Activated naive CD4-positive, alpha-beta T cell treated with anti-CD3 and anti-CD28 coated beads, Interleukin-2, amount 50 U/mL, for 16 hours (primary cell): ENCODE measurements at regions not wholly inside any gene's neighbourhood (a gene's known extent, or its start where the extent isn't known, plus 50 kb on each side); places are given as distances from the start of the nearest gene placed in this dataset.
"Not testable (repeated sequence)": the region's sequence is repeated elsewhere in the genome, so short reads cannot be mapped to it uniquely, and the experiment has no call there.

ENCODE experiments used
- DNase-seq: peaks from one replicate; pipeline ENCODE4 v3.0.0-alpha.2; 2020

- DNase-seq = no peak
Measured at GRCh38 chr6:134778431-134778830, 171.5 kb downstream of the ALDH8A1 start.

DNA sequence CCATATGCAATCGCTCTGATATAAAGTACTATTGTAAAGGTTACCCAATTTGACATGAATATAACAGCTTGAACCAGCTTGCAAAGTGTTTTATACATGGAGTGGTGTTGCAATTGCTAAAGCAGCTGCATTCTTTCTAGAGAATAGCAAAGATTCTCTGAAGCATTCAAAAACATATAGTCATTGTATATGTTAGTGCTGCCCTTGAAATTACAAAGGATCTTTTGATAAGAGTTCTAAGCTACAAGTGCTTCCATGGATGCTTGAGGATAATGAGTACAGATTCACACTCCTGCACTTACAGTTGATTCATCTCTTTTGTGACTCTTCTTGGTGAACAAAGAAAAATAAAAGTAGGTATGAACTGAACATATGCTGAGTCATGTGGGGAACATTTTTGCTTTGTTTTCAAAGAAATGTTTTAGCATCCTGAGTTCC is 175.7 kb downstream of the ALDH8A1 start:
- no peak for DNase-seq

DNA sequence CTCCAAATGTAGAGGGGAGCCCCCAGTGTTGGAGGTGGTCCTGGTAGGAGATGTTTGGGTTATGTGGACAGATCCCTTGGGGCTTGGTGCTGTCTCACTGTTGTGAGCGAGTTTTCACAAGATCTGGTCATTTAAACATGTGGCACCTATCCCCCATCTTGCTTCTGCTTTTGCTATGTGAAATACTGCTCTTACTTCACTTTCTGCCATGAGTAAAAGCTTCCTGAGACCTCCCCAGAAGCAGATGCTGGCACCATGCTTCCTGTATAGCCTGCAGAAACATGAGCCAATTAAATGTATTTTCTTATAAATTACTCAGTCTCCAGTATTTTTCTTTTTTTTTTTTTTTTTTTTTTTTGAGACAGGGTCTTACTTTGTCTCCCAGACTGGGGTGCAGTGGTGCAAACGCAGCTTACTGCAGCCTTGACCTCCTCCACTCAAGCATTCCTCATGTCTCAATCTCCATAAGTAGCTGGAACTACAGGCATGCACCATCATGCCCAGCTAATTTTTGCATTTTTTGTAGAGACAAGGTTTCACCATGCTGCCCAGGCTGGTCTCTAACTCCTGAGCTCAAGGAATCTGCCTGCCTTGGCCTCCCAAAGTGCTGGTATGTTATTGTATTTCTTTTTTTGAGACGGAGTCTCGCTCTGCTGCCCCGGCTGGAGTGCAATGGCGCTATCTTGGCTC is 177.1 kb downstream of the ALDH8A1 start:
- no peak for DNase-seq

- no peak for DNase-seq
Measured at GRCh38 chr6:134768931-134769330, 181.0 kb downstream of the ALDH8A1 start.

GRCh38 chr6:134766497-134766896 is 183.4 kb downstream of the ALDH8A1 start:
- DNase-seq = no peak

DNA sequence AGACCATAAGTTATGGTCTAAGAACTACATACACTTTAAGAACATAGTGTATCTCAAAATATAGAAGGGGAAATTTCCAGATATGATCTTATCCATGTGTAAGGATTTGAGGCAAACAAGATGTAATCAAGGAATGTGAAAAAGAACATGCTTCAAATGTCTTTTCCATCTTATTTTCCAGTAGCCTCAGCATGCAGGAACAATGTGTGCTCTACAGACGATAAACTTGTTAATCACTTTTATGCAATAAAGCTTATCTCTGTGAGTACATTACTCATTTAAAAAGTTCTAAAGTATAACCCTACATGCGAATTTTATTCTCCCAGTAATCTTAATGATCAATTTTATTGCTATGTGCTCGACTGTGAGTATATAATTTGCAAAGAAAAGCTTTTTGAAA is 185.2 kb downstream of the ALDH8A1 start:
- no peak for DNase-seq

DNA sequence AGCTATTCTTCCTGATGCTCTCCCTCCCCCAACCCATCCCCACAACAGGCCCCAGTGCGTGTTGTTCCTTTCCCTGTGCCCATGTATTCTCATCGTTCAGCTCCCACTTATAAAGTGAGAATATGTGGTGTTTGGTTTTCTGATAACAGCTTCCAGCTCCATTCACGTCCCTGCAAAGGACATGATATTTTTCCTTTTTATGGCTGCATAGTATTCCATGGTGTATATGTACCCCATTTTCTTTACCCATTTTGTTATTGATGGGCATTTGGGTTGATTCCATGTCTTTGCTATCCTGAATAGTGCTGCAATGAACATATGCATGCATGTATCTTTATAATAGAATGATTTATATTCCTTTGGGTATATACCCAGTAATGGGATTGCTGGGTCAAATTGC is 186.3 kb downstream of the ALDH8A1 start:
- DNase-seq = not testable (repeated sequence)

DNA sequence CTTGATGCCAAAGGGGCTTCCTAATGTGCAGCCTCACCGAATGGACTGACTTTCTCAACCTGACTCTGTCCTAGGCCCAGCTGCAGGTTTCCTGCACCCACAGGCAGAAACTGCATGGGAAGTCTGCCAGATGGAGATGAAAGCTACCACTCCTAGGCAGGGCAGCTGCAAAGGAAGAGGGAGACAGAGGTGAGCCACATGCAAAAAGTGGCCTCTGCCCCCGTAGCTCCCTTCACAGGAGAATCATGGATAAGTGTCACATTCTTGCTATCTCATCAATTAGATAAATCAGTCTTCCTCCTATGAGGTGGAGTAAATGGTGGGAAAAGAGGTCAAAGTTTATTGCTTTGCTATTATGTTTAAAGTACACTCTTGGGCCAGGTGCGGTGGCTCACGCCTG is 191.3 kb downstream of the ALDH8A1 start:
- DNase-seq = no peak

DNA sequence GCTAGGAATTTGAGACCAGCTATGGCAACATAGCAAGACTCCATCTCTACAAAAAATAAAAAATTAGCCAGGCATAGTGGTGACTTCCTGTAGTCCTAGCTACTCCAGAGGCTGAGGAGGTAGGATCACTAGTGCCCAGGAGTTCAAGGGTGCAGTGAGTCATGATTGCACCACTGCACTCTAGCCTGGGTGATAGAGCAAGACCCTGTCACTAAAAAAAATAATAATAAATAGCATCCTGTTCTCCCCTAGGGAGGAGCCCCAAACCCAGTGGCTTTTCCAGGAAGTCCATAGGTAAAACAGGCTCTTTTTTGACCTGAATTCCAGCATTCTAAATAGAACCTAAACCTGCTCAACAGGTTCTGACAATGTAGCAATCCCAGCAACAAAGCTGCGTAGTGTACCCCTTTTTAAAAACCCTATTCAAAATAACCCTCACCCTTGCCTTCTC is 192.0 kb downstream of the ALDH8A1 start:
- no peak for DNase-seq

GRCh38 chr6:134756374-134757025 is 193.4 kb downstream of the ALDH8A1 start:
- no peak for DNase-seq

DNA sequence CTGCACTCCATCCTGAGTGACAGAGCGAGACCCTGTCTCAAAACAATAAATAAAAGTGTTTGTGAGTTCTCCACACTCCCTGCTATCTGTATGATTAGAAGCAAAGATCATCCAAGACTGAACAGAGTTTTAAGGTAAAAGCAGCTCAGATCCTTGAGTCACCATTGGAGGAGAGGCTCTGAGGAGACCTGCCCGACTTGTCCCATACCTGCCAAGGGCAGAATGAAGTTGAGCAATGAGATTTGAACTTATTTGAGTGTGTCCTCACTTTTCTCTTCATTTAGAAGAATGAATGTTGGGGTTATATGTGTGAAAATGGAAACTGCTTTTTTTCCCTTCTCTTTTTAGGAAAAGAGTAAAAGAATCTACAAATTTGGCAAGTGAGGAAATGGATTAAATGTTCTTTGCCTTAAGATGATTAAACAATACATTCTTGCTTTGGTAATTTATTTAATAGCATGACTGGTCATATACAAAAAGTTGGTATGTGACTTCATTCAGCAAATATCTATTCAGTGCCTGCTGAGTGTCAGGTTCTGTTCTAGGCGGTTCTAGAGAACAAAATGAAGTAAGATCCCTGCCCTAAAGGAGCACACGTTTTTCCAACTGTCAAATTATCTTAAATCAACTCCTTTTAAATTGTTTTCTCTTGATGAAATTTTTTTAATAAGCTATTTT is 195.7 kb downstream of the ALDH8A1 start:
- DNase-seq = no peak

- DNase-seq = no peak
Measured at GRCh38 chr6:134753001-134753400, 196.9 kb downstream of the ALDH8A1 start.

DNA sequence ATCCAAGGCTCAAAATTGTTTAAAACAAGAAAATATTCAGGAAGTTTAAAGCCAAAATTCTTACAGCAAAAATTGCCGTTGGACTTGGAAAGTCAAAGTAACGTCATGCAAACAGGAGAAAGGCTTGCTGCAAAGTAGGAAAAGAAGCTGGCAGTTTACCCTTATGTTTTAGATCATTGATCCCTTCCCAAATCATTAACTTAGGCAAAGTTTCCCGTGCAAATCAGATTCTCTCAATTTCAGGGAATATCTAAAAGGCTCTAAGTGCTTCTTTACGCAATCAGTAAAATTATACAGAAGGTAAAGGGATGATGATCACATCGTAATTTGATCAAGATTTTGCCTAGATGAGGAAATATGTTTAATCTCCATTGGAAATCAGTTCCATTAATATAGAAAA is 197.5 kb downstream of the ALDH8A1 start:
- no peak for DNase-seq

- no peak for DNase-seq
Measured at GRCh38 chr6:134750669-134751068, 199.2 kb downstream of the ALDH8A1 start.

GRCh38 chr6:134748484-134748883 is 201.4 kb downstream of the ALDH8A1 start:
- DNase-seq = no peak

DNA sequence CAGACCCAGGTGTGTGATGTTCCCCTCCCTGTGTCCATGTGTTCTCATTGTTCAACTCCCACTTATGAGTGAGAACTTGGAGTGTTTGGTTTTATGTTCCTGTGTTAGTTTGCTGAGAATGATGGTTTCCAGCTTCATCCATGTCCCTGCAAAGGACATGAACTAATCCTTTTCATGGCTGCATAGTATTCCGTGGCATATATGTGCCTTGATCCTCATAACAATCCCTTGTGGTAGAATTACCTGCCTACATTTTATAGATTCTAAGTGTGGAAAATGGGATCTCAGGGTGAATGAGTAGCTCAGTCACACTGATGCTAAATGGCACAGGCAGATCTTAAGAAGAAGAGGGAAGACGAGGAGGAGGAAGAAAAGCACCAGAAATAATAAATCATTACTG is 202.7 kb downstream of the ALDH8A1 start:
- not testable (repeated sequence) for DNase-seq

GRCh38 chr6:134746140-134746539 is 203.8 kb downstream of the ALDH8A1 start:
- no peak for DNase-seq

- not testable (repeated sequence) for DNase-seq
Measured at GRCh38 chr6:134745192-134745591, 204.7 kb downstream of the ALDH8A1 start.

DNA sequence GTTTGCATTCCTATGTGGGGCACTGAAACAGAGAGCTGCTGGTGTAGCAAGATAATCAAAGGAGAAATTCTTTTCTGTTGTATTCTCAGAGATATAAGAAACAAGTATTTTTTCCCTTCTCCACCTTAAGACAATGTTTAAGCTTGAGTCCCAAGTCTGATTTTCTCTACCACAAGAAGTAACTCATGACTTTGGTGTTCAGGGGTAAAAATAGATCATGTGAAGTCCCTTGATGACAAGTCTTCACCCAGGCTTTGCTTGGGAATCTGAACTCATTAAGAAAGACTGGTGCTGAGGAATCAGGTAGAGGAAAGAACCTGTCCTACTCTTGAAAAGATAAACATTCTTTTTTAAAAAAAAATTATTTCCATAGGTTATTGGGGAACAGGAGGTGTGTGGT is 205.6 kb downstream of the ALDH8A1 start:
- DNase-seq = no peak

- DNase-seq = no peak
Measured at GRCh38 chr6:134741200-134741536, 208.7 kb downstream of the ALDH8A1 start.

GRCh38 chr6:134740473-134741199 is 209.3 kb downstream of the ALDH8A1 start:
- no peak for DNase-seq

GRCh38 chr6:134740027-134740373 is 209.9 kb downstream of the ALDH8A1 start:
- DNase-seq = no peak

DNA sequence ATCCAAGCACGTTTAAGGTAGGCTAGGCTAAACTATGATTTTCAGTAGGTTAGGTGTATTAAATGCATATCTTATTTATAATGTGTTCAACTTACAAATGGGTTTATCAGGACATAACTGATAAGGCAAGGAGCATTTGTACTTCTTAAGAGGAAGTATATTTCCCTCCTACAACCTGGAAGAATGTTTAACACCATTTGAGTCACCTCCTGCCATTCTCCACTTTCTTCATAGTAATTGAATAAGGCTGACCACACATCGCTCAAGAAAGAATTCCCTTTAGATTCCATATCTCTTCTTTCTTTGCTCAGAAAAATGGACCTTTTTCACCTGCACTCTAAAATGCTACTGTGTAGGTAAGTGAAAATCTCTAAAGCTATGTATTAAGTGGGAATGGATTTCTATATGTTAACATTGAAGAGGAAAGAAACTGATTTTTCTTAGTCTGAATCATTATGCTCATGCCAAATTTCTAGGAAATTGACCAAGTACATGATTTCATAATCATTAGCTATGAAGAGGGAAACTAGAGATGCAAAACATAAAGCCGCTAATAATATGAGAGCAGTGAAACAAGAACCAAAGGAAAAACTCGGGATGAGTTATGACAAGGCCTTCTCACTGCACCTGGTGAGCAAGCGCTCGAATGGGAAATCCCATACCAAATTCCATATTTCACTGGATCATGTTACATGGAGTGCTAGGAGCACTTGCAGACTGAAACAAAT is 210.4 kb downstream of the ALDH8A1 start:
- no peak for DNase-seq
